Brain microvascular endothelial cell (primary cell): ENCODE measurements at regions not wholly inside any gene's neighbourhood (a gene's known extent, or its start where the extent isn't known, plus 50 kb on each side); places are given as distances from the start of the nearest gene placed in this dataset.

Source experiments
- DNase-seq: peaks from one replicate; pipeline ENCODE4 v3.0.0-alpha.2; 2020
- H3K27ac ChIP-seq: fragments of 250-450 bp; sonication (Bioruptor Pico); 2 replicates; pipeline ENCODE4 v1.5.1; 2020; ENCODE audit warnings: mild to moderate bottlenecking, moderate library complexity
- H3K27me3 ChIP-seq: fragments of 250-450 bp; sonication (Bioruptor Pico); replicated peaks from 2 replicates; pipeline ENCODE4 v1.5.1; 2020; ENCODE audit warnings: mild to moderate bottlenecking
- H3K36me3 ChIP-seq: fragments of 250-450 bp; sonication (Bioruptor Pico); replicated peaks from 2 replicates; pipeline ENCODE4 v1.5.1; 2020; ENCODE audit warnings: mild to moderate bottlenecking
- H3K4me3 ChIP-seq: 2 replicates; pipeline ENCODE4 v1.5.1; 2011; ENCODE audit warnings: low read depth, mild to moderate bottlenecking, control low read depth, low read length, moderate library complexity
- CTCF ChIP-seq: IDR thresholded peaks from 2 replicates; pipeline ENCODE4 v1.5.1; 2011; ENCODE audit warnings: low read depth, mild to moderate bottlenecking, moderate library complexity, low read length, control low read depth, inconsistent platforms; ENCODE audit errors: missing control alignments
- in situ Hi-C: cut with HindIII; loops from 2 replicates; pipeline ENCODE4 v1.10.0; 2017; ENCODE audit warnings: low sequenced_read_pairs, low pct_ligation_motif_present

GRCh38 chr2:221716426-221717303, 144.6 kb upstream of the EPHA4 start:
- no peak overlapping the region for H3K27ac ChIP-seq
- H3K36me3 ChIP-seq = no peaks in the 10 kb centered on the region
- no peaks in the 10 kb centered on the region for H3K27me3 ChIP-seq
- H3K4me3 ChIP-seq = no peak overlapping the region
- no peak for DNase-seq
- in situ Hi-C loops = no loop called here
- TF ChIP-seq CTCF = no peak

- Histone ChIP-seq H3K27ac (no peak overlapping the region), H3K36me3 (no peaks in the 10 kb centered on the region), H3K27me3 (no peaks in the 10 kb centered on the region), H3K4me3 (no peak overlapping the region)
- TF ChIP-seq CTCF = no peak
- DNase-seq = no peak
- in situ Hi-C loops = no loop called here
Measured at GRCh38 chr2:221715523-221716247, 143.6 kb upstream of the EPHA4 start.

- Histone ChIP-seq H3K4me3 (no peak overlapping the region), H3K27ac (no peak overlapping the region), H3K36me3 (no peaks in the 10 kb centered on the region), H3K27me3 (no peaks in the 10 kb centered on the region)
- no peak for DNase-seq
- TF ChIP-seq CTCF = no peak
- in situ Hi-C loops = no loop called here
Measured at GRCh38 chr2:221710744-221711143, 138.6 kb upstream of the EPHA4 start.

- Histone ChIP-seq H3K27ac (no peak overlapping the region), H3K27me3 (no peaks in the 10 kb centered on the region), H3K36me3 (no peaks in the 10 kb centered on the region), H3K4me3 (no peak overlapping the region)
- TF ChIP-seq CTCF = no peak
- no peak for DNase-seq
- in situ Hi-C loops = no loop called here
Measured at GRCh38 chr2:221708902-221709301, 136.8 kb upstream of the EPHA4 start.

GRCh38 chr2:221705185-221705877, 133.2 kb upstream of the EPHA4 start:
- no peak for TF ChIP-seq CTCF
- Histone ChIP-seq H3K4me3 (no peak overlapping the region), H3K27me3 (no peaks in the 10 kb centered on the region), H3K36me3 (no peaks in the 10 kb centered on the region), H3K27ac (no peak overlapping the region)
- in situ Hi-C loops = no loop called here
- DNase-seq = no peak
